D721Med (cell line): ENCODE measurements at regions not wholly inside any gene's neighbourhood (a gene's known extent, or its start where the extent isn't known, plus 50 kb on each side); places are given as distances from the start of the nearest gene placed in this dataset.
A peak's percentile ranks its signal among the peaks of the same experiment; 100 is the strongest.
"Not testable (repeated sequence)": the region's sequence is repeated elsewhere in the genome, so short reads cannot be mapped to it uniquely, and the experiment has no call there.

ENCODE experiments used
- DNase-seq: peaks from one replicate; pipeline ENCODE4 v3.0.0; 2011; ENCODE audit warnings: low spot score; ENCODE audit not compliant: insufficient read length
- FAIRE-seq: peaks from 2 replicates; lab custom pipeline; 2011; peaks lifted over from hg19 to GRCh38; lab: Jason Lieb, UNC
- CTCF ChIP-seq: IDR thresholded peaks from 2 replicates; pipeline ENCODE4 v1.5.1; 2012; ENCODE audit warnings: mild to moderate bottlenecking, control low read depth; ENCODE audit not compliant: insufficient read depth; ENCODE audit errors: missing control alignments

GRCh38 chr3:75506603-75507002, 157.5 kb upstream of the FRG2C start:
- TF ChIP-seq CTCF: no peak
- FAIRE-seq: no peak
- DNase-seq: no peak

DNA sequence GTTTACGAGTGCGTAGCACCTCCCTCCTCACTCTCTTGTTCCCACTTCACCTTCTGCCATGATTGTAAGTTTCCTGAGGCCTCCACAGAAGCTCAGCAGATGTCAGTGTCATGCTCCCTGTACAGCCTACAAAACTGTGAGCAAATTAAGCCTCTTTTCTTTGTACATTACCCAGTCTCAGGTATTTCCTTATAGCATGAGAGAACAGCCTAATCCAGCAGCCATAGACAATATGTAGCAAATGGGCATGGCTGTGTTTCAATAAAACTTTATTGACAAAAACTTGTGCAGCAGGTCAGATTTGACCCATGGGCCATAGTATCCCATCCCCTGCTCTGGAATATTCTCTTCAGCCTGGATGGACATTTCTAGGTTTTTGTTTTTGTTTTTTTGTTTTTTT, 156.2 kb upstream of the FRG2C start:
- not testable (repeated sequence) for FAIRE-seq

GRCh38 chr3:75527657-75528056, 136.5 kb upstream of the FRG2C start:
- not testable (repeated sequence) for FAIRE-seq

More for the DNA sequence above, 156.2 kb upstream of the FRG2C start:
- not testable (repeated sequence) for DNase-seq

DNA sequence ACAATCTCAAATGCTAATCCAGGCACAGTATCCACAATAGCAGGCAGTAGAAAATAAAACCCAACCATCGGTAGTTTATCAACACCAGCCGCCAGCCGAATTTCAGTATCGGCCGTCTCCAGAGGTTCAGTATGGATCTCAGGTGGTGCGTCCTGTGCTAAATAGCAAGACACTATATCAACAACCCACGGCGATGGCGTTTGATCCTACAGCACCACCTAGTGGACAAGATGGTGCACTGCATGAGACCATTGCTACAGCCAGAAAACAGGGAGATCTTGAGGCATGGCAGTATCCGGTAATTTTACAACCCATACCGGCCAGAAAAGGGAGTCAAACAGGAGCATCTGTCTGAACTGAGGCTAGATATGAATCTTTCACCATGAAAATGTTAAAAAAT, 112.0 kb upstream of the FRG2C start:
- peak; percentile 66 for TF ChIP-seq CTCF
- not testable (repeated sequence) for FAIRE-seq, DNase-seq

More at GRCh38 chr3:75527657-75528056, 136.5 kb upstream of the FRG2C start:
- not testable (repeated sequence) for DNase-seq

GRCh38 chr3:75564427-75564826, 99.7 kb upstream of the FRG2C start:
- FAIRE-seq, DNase-seq: not testable (repeated sequence)

DNA sequence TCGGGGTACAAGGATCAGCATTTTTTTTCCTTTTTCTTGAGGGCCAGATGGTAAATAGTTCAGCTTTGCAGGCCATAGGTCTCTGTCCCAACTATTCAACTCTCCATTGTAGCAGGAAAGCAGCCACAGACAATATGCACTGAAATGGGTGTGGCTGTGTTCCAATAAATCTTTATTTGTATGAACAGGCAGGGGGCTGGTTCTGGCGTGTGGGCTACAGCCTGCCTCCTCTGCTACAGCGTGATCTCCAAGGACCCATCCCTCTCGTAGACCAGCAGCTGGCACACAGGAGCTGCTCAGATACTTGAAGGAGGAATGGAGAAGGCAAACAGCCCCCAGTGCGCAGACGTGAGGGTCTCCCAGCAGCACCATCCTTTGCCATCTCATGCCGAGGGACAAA, 91.8 kb upstream of the FRG2C start:
- FAIRE-seq, DNase-seq: not testable (repeated sequence)

DNA sequence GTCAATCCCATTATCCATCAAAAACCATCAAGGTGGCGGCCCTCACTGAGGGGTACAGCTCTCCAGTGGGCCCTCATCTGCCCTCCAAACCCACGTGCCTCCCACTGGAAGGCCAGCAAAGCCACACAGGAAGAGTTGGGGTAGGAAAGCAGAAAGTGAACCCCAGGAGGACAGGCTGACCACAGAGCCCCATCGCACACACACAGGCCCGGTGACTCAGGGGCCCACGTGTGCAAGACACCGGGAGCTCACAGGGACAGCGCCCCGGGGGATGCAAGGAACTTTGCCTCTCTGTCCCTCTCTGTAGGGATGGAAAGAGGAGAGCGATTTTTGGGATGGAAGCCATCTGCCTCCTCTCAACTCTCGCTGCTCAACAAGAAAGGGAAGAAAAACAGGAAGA, 85.0 kb upstream of the FRG2C start:
- not testable (repeated sequence) for DNase-seq, FAIRE-seq

- not testable (repeated sequence) for DNase-seq, FAIRE-seq
Measured at GRCh38 chr3:75579536-75579935, 84.6 kb upstream of the FRG2C start.

DNA sequence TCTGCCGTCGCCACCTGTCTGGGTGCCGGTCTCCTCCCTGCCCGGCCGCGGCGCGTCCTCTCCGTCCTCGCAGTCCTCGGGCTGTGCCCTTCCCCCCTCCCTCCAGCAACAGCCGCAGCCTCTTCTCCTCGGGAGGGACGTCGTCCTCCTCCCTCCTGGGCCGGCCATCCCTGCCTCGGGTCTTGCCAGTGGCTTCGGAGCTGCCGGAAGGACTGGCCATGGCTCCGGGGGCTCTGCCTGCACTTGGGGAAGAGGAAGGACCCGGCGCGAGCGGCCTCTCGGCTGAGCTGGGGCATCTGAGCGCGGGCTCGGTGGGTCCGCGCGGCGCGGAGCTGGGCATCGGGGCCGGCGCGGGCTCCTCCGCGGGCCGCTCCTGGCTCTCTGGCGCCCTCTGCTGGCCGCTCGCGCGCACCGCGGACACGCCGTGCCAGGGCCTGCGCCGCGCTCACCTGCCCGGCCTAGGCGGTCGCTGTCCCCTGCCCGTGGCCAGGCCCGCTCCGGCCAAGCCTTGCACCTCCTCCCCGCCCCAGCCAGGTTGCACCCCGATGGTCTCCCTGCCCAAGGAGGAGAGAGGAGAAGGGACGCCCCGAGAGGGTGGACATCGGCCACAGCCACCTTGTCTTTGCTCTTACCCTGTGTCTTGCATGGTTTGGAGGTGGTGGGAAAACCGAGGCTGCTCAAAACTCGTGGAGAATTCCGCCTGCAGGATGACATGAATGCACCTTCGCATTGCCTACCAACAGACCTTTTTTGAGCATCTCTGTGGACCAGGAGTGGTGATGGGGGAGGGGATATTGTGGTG, 83.9 kb upstream of the FRG2C start:
- not testable (repeated sequence) for DNase-seq, FAIRE-seq

DNA sequence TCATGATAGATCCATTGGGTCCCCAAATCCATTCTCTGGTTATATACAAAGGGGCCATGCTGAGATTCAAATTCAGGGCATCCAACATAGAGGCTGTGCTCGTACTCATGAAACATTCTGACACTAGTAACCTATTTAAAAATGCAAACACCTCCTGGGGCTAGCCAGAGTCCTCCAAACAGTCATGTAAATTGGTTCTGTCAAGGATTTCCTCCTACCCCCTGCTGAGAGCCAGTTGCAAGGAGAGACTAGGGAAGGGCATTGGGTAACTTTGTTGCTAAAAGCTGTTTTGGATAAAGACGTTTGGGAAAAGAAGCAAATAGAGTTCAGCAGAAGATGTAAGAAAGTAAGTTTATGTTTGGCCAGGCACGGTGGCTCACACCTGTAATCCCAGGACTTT, 81.6 kb upstream of the FRG2C start:
- DNase-seq, FAIRE-seq: not testable (repeated sequence)

GRCh38 chr3:75583116-75583515, 81.0 kb upstream of the FRG2C start:
- not testable (repeated sequence) for FAIRE-seq, DNase-seq

DNA sequence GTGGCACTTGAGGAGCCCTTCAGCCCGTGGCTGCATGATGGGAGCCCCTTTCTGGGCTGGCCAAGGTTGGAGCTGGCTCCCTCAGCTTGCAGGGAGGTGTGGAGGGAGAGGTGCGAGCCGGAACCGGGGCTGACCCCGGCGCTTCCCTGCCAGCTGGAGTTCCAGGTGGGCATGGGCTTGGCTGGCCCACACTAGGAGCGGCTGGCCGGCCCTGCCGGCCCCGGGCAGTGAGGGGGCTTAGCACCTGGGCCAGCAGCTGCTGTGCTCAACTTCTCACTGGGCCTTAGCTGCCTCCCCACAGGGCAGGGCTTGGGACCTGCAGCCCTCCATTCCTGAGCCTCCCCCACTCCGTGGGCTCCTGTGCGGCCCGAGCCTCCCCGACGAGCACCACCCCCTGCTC, 76.4 kb upstream of the FRG2C start:
- FAIRE-seq, DNase-seq: not testable (repeated sequence)

GRCh38 chr3:75590382-75590781, 73.7 kb upstream of the FRG2C start:
- not testable (repeated sequence) for FAIRE-seq, DNase-seq

DNA sequence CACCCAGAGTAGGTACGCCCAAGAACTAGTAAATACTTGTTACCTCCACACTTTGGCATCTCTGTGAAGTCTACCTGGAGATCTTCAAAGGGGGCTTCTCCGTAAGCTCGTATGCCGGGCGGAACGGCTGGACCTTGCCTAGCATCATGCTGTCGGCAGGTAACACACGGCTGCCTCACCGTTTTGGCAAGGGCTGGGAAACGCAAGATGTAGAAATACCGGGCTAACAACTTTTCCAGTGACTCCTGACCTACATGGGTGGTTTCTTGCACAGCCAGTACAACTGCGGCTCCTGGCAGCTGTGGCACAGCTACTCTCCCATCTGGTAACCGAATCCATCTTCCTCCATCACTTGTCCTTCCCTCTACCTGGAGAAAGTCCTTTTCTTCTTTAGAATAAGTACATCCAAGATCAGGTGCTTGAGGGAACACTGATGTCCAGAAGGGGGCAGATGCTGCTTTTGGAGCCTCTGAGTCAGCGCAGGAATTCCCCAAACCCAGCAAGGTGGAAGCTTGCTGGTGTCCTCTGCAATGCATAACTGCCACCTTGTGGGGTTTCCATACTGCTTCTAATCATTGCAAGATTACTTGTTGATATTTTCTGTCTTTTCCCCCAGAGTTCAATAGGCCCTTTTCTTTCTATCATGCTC, 59.7 kb upstream of the FRG2C start:
- not testable (repeated sequence) for FAIRE-seq, DNase-seq

DNA sequence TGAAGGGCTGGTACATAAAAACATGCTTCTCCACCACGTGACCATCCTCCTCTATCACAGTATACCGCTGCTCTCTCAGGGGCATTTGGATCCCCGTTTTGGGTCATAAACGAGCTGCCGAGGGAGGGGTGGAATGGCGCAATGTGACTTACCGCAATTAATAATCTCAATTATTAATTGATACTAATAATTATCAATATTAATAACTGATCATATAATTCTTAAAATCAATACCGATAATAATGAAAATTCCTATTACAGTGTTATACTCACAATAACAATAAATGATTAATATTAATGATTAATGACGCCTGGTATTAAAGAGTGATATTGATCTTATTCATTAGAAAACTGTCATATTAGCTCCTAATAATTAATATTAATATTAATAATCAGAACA, 56.1 kb upstream of the FRG2C start:
- not testable (repeated sequence) for DNase-seq, FAIRE-seq

- not testable (repeated sequence) for DNase-seq, FAIRE-seq
Measured at GRCh38 chr3:75609598-75609997, 54.5 kb upstream of the FRG2C start.
